Suppressor macrophage (primary cell): ENCODE measurements at regions not wholly inside any gene's neighbourhood (a gene's known extent, or its start where the extent isn't known, plus 50 kb on each side); places are given as distances from the start of the nearest gene placed in this dataset.
"Not testable (repeated sequence)": the region's sequence is repeated elsewhere in the genome, so short reads cannot be mapped to it uniquely, and the experiment has no call there.

Source experiments
- DNase-seq, 4 experiments: peaks; one replicate each; pipeline ENCODE4 v3.0.0-alpha.2; 2020 to 2022

- no peak for DNase-seq
Measured at GRCh38 chr4:77220828-77221613, 64.0 kb downstream of the CCNG2 start.

- DNase-seq, result no peak
Measured at GRCh38 chr4:77225022-77225421, 68.0 kb downstream of the CCNG2 start.

- DNase-seq, result no peak
Measured at GRCh38 chr4:77226939-77227705, 70.1 kb downstream of the CCNG2 start.

GRCh38 chr4:77229433-77229832 lies 72.4 kb downstream of the CCNG2 start:
- DNase-seq, result no peak

- DNase-seq, result no peak
Measured at GRCh38 chr4:77232653-77233052, 75.6 kb downstream of the CCNG2 start.

GRCh38 chr4:77235289-77235854 lies 78.4 kb downstream of the CCNG2 start:
- DNase-seq, result no peak

GRCh38 chr4:77236806-77237205 lies 79.8 kb downstream of the CCNG2 start:
- no peak for DNase-seq

- peak; percentile 54 to 78 (median 66) for DNase-seq
Measured at GRCh38 chr4:77240469-77241066, 83.6 kb downstream of the CCNG2 start.

- DNase-seq, result no peak
Measured at GRCh38 chr4:77248805-77249204, 91.8 kb downstream of the CCNG2 start.

- no peak for DNase-seq
Measured at GRCh38 chr4:77251751-77252150, 94.7 kb downstream of the CCNG2 start.

GRCh38 chr4:77263247-77263646 lies 106.2 kb downstream of the CCNG2 start:
- DNase-seq, result no peak

- DNase-seq, result not testable (repeated sequence)
Measured at GRCh38 chr4:77263976-77264375, 107.0 kb downstream of the CCNG2 start.

- DNase-seq, result no peak
Measured at GRCh38 chr4:77264826-77265225, 107.8 kb downstream of the CCNG2 start.

GRCh38 chr4:77268108-77268507 lies 111.1 kb downstream of the CCNG2 start:
- no peak for DNase-seq

- no peak for DNase-seq
Measured at GRCh38 chr4:77269505-77269904, 112.5 kb downstream of the CCNG2 start.

- no peak for DNase-seq
Measured at GRCh38 chr4:77273412-77273811, 116.4 kb downstream of the CCNG2 start.

GRCh38 chr4:77279114-77279513 lies 122.1 kb downstream of the CCNG2 start:
- not testable (repeated sequence) for DNase-seq

- DNase-seq, result no peak
Measured at GRCh38 chr4:77282305-77282704, 125.3 kb downstream of the CCNG2 start.

GRCh38 chr4:77284036-77284435 lies 127.0 kb downstream of the CCNG2 start:
- DNase-seq, result no peak

- DNase-seq, result no peak
Measured at GRCh38 chr4:77286906-77287305, 129.9 kb downstream of the CCNG2 start.

- no peak for DNase-seq
Measured at GRCh38 chr4:77293426-77293825, 136.4 kb downstream of the CCNG2 start.

GRCh38 chr4:77300996-77301395 lies 144.0 kb downstream of the CCNG2 start:
- DNase-seq, result not testable (repeated sequence)

GRCh38 chr4:77305766-77306165 lies 148.8 kb downstream of the CCNG2 start:
- no peak for DNase-seq
